Raji (cell line): ENCODE measurements at regions not wholly inside any gene's neighbourhood (a gene's known extent, or its start where the extent isn't known, plus 50 kb on each side); places are given as distances from the start of the nearest gene placed in this dataset.

Source experiments
- POLR2A ChIP-seq: IDR thresholded peaks from 2 replicates; pipeline ENCODE4 v1.6.1; 2011; ENCODE audit warnings: low read depth, low read length, control low read depth; ENCODE audit not compliant: insufficient read depth

- no peak for TF ChIP-seq POLR2A
Measured at GRCh38 chr13:90908792-90909191, 438.7 kb upstream of the MIR17HG start.

GRCh38 chr13:90910018-90910639, 437.4 kb upstream of the MIR17HG start:
- no peak for TF ChIP-seq POLR2A

- TF ChIP-seq POLR2A: no peak
Measured at GRCh38 chr13:90912247-90912646, 435.2 kb upstream of the MIR17HG start.

- TF ChIP-seq POLR2A: no peak
Measured at GRCh38 chr13:90918536-90918935, 429.0 kb upstream of the MIR17HG start.

- no peak for TF ChIP-seq POLR2A
Measured at GRCh38 chr13:90919153-90919552, 428.3 kb upstream of the MIR17HG start.

- TF ChIP-seq POLR2A: no peak
Measured at GRCh38 chr13:90926459-90926858, 421.0 kb upstream of the MIR17HG start.

GRCh38 chr13:90928109-90928508, 419.4 kb upstream of the MIR17HG start:
- no peak for TF ChIP-seq POLR2A

- no peak for TF ChIP-seq POLR2A
Measured at GRCh38 chr13:90933097-90933826, 414.2 kb upstream of the MIR17HG start.

- TF ChIP-seq POLR2A: no peak
Measured at GRCh38 chr13:90934741-90935140, 412.7 kb upstream of the MIR17HG start.

- TF ChIP-seq POLR2A: no peak
Measured at GRCh38 chr13:90938848-90939247, 408.6 kb upstream of the MIR17HG start.

- TF ChIP-seq POLR2A: no peak
Measured at GRCh38 chr13:90943946-90944345, 403.5 kb upstream of the MIR17HG start.

- no peak for TF ChIP-seq POLR2A
Measured at GRCh38 chr13:90947976-90948375, 399.5 kb upstream of the MIR17HG start.

- no peak for TF ChIP-seq POLR2A
Measured at GRCh38 chr13:90950160-90950559, 397.3 kb upstream of the MIR17HG start.

GRCh38 chr13:90951663-90952062, 395.8 kb upstream of the MIR17HG start:
- no peak for TF ChIP-seq POLR2A

GRCh38 chr13:90952326-90952725, 395.2 kb upstream of the MIR17HG start:
- no peak for TF ChIP-seq POLR2A

GRCh38 chr13:90954605-90955195, 392.8 kb upstream of the MIR17HG start:
- no peak for TF ChIP-seq POLR2A
